ENCODE measurements at regions not wholly inside any gene's neighbourhood (a gene's known extent, or its start where the extent isn't known, plus 50 kb on each side); places are given as distances from the start of the nearest gene placed in this dataset.
"Not testable (repeated sequence)": the region's sequence is repeated elsewhere in the genome, so short reads cannot be mapped to it uniquely, and the experiment has no call there.

DNA sequence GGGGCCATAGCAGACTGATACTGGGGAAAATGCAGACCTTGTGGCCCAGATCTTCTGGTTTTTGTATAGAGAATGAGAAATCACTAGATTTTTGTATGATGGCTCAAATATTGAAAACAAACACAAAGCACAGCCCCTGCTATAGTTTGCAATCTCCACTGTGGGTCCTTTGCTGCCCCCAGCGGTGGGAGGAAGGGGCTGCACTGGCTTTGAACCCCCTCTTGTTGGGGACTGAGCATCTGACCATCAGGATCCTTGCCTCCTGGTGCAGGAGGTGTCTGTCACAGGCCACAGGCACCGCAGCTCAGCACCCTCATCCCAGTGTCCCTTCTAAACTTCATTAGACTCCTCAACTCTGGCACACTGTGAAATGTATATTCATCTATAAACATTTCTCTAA, 252.3 kb downstream of the BCL2L11 start:
- TF ChIP-seq, protein P1, sequence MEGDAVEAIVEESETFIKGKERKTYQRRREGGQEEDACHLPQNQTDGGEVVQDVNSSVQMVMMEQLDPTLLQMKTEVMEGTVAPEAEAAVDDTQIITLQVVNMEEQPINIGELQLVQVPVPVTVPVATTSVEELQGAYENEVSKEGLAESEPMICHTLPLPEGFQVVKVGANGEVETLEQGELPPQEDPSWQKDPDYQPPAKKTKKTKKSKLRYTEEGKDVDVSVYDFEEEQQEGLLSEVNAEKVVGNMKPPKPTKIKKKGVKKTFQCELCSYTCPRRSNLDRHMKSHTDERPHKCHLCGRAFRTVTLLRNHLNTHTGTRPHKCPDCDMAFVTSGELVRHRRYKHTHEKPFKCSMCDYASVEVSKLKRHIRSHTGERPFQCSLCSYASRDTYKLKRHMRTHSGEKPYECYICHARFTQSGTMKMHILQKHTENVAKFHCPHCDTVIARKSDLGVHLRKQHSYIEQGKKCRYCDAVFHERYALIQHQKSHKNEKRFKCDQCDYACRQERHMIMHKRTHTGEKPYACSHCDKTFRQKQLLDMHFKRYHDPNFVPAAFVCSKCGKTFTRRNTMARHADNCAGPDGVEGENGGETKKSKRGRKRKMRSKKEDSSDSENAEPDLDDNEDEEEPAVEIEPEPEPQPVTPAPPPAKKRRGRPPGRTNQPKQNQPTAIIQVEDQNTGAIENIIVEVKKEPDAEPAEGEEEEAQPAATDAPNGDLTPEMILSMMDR (IDR thresholded peaks at IDR 0.05): peak; percentile 13; the same call in 1 of the 2 replicates
- not testable (repeated sequence) for TF ChIP-seq SIN3A (IDR thresholded peaks at IDR 0.05; ENCODE audit: borderline replicate concordance, insufficient read depth, low read depth, low read length); POLR2AphosphoS5 (IDR thresholded peaks at IDR 0.05; ENCODE audit: low read depth, low read length); TCF7L2 (IDR thresholded peaks at IDR 0.05; ENCODE audit: low read depth, low read length)
- TF ChIP-seq, protein P2, sequence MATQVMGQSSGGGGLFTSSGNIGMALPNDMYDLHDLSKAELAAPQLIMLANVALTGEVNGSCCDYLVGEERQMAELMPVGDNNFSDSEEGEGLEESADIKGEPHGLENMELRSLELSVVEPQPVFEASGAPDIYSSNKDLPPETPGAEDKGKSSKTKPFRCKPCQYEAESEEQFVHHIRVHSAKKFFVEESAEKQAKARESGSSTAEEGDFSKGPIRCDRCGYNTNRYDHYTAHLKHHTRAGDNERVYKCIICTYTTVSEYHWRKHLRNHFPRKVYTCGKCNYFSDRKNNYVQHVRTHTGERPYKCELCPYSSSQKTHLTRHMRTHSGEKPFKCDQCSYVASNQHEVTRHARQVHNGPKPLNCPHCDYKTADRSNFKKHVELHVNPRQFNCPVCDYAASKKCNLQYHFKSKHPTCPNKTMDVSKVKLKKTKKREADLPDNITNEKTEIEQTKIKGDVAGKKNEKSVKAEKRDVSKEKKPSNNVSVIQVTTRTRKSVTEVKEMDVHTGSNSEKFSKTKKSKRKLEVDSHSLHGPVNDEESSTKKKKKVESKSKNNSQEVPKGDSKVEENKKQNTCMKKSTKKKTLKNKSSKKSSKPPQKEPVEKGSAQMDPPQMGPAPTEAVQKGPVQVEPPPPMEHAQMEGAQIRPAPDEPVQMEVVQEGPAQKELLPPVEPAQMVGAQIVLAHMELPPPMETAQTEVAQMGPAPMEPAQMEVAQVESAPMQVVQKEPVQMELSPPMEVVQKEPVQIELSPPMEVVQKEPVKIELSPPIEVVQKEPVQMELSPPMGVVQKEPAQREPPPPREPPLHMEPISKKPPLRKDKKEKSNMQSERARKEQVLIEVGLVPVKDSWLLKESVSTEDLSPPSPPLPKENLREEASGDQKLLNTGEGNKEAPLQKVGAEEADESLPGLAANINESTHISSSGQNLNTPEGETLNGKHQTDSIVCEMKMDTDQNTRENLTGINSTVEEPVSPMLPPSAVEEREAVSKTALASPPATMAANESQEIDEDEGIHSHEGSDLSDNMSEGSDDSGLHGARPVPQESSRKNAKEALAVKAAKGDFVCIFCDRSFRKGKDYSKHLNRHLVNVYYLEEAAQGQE (IDR thresholded peaks at IDR 0.05; ENCODE audit: insufficient read depth in 1 of 2, low read depth in 2 of 2, low read length in 1 of 2): not testable (repeated sequence)
